ENCODE measurements at regions not wholly inside any gene's neighbourhood (a gene's known extent, or its start where the extent isn't known, plus 50 kb on each side); places are given as distances from the start of the nearest gene placed in this dataset.

- TF ChIP-seq POLR2A (IDR thresholded peaks at IDR 0.05; ENCODE audit: low read depth, low read length) (no peak), RAD21 (IDR thresholded peaks at IDR 0.05; ENCODE audit: low read length) (no peak), FOS (IDR thresholded peaks at IDR 0.05; ENCODE audit: low read depth, low read length) (no peak), CTCF (conservative IDR thresholded peaks at IDR 0.05; ENCODE audit: low read depth, low read length) (no peak), SMC3 (IDR thresholded peaks at IDR 0.05; ENCODE audit: low read depth, low read length) (no peak), MXI1 (IDR thresholded peaks at IDR 0.05; ENCODE audit: borderline replicate concordance, low read depth, low read length) (no peak), MAFK (IDR thresholded peaks at IDR 0.05; ENCODE audit: low read depth, low read length) (no peak), CHD1 (IDR thresholded peaks at IDR 0.05; ENCODE audit: low read depth, low read length) (no peak), RCOR1 (IDR thresholded peaks at IDR 0.05; ENCODE audit: insufficient replicate concordance, low read length) (no peak), RFX5 (IDR thresholded peaks at IDR 0.05; ENCODE audit: low read depth, low read length) (no peak), BHLHE40 (IDR thresholded peaks at IDR 0.05; ENCODE audit: low read depth, low read length) (no peak), ELK1 (IDR thresholded peaks at IDR 0.05; ENCODE audit: borderline replicate concordance, low read depth, low read length) (no peak)
These were observed 87.8 kb upstream of the GALNT15 start for GRCh38 chr3:16086690-16087089.

All from IMR-90 (cell line).